DMS 273 (cell line): ENCODE measurements at regions not wholly inside any gene's neighbourhood (a gene's known extent, or its start where the extent isn't known, plus 50 kb on each side); places are given as distances from the start of the nearest gene placed in this dataset.
A peak's percentile ranks its signal among the peaks of the same experiment; 100 is the strongest.
"Not testable (repeated sequence)": the region's sequence is repeated elsewhere in the genome, so short reads cannot be mapped to it uniquely, and the experiment has no call there.

Source experiments
- DNase-seq: peaks from one replicate; lab custom pipeline; 2025; ENCODE audit not compliant: unreplicated experiment; lab: John Stamatoyannopoulos, UW

DNA sequence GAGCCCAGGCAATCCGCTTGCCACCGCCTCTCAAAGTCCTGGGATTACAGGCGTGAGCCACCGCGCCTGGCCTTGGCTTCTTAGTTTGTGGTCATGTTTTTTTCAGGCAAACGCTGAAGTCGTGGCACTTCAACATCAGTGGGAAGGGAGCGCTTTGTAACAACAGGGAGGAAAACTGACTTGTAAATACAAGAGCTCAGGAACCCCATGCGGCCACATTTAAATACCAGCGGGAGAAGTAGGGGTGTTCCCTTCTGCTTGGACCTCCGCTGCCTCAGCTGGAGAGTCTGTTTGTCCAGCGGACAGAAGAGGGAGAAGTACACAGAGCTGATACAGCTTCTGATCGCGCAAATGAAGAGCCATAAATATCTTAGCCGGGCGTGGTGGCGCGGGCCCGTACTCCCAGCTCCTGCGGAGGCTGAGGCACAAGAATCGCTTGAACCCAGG is 108.7 kb upstream of the KMT2C start:
- DNase-seq: no peak

DNA sequence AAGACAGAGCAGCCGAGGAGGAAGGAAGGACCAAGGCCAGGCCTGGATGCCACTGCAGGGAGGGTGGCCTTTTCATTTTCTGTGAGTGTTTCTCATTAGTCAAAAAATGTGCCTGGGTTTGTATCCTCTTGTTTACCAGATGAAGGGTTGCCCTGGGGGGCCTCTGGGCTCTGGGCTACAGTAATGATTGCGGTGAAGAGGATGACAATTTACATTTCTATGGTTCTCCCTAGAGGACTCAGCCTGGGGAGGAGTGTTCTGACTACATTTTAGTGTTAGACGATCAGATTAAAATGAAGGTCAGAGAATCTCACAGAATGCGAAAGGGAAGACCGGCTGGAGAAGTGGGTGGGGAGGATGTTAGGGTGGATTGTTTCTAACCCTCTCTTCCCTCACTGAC is 108.0 kb upstream of the KMT2C start:
- no peak for DNase-seq

DNA sequence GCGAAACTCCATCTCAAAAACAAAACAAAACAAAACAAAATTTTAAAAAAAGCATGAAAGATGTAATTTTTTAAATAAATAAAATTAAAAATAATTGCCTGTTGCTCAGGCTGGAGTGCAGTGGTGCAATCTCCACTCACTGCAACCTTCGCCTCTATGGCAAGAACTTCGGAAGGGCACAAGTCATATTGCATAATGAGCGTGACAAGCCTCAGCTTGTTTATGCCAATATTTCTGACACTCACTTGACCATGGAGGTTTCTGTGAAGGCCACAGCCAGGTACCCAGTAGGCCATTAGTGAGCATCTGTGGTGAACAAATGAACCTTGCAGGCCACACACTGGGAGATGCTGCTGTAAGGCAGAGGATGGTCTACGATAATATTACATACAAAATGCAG is 106.1 kb upstream of the KMT2C start:
- DNase-seq: no peak

DNA sequence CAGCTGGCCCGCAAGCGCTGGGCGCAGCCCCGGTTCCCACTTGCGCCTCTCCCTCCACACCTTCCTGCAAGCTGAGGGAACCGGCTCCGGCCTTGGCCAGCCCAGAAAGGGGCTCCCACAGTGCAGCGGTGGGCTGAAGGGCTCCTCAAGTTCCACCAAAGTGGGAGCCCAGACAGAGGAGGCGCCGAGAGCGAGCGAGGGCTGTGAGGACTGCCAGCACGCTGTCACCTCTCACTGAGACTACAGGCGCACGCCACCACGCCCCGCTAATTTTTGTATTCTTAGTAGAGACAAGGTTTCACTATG is 103.3 kb upstream of the KMT2C start:
- not testable (repeated sequence) for DNase-seq

DNA sequence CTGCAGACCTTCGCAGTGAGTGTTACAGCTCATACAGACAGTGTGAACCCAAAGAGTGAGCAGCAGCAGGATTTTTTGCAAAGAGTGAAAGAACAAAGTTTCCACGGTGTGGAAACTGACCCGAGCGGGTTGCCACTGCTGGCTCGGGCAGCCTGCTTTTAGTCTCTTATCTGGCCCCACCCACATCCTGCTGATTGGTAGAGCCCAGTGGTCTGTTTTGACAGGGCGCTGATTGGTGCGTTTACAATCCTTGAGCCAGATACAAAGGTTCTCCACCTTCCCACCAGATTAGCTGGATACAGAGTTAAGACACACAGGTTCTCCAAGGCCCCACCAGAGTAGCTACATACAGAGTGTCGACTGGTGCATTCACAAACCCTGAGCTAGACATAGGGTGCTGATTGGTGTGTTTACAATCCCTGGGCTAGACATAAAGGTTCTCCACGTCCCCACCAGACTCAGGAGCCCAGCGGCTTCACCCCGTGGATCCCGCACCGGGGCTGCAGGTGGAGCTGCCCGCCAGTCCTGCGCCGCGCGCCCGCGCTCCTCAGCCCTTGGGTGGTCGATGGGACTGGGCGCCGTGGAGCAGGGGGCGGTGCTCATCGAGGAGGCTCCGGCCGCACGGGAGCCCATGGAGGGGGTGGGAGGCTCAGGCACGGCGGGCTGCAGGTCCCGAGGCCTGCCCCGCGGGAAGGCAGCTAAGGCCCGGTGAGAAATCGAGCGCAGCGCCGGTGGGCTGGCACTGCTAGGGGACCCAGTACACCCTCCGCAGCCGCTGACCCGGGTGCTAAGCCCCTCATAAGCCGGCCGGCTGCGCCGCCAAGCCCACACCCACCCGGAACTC is 102.8 kb upstream of the KMT2C start:
- not testable (repeated sequence) for DNase-seq

DNA sequence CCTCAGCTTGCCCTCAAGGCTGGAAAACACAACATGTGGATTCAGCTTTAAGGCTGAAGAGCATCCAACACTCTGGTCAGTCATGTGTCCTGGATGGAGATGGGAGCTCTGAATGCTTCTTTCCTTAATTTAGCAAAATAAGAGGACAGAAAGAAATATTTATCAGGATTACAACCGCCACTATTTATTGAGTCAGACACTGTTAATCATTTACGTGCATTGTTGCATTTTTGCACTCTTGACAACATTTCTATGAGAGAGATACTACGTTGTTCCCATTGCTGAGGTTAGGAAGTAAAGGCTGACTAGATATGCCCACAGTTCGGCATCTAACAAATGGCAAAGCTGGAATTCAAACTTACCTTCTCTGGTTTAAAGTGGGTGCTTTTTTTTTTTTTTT is 101.8 kb upstream of the KMT2C start:
- DNase-seq: no peak

DNA sequence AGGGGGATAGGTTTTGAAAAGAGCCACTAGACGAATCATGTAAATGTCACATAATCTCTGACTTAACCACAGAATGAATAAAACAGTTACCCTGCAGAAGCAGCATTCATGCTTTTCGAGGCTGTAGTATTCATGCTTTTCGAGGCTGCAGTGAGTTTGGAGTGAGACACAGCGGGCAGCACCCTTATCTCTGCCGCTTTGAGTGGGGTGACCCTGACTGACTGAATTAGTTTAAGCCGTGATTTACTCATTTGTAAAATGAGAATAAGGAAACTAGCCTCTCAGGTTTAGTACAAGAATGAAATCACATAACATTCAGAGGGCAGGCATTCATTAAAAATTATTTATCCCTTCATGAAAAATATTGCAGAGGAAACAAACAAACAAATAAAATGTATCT is 92.8 kb upstream of the KMT2C start:
- no peak for DNase-seq

DNA sequence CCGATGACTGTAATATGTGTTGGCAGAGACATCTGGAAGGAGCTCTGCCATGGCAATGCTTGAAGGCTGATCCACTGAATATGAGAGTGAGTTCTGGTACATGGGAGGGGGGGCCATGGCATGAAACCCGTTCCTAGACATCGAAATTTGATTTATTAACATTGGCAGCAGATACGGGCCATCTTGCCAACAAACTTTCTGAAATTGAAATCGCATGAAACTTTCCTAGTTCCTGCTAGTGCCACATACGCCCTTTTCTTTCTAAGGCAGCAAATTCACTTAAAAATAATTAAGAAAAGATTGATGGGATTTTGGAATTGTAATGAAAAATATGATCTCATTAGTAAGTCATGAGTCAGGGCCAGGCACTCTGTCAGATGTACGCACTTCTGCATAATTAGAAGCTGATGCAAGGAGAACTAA is 91.8 kb upstream of the KMT2C start:
- peak; percentile 46 for DNase-seq

DNA sequence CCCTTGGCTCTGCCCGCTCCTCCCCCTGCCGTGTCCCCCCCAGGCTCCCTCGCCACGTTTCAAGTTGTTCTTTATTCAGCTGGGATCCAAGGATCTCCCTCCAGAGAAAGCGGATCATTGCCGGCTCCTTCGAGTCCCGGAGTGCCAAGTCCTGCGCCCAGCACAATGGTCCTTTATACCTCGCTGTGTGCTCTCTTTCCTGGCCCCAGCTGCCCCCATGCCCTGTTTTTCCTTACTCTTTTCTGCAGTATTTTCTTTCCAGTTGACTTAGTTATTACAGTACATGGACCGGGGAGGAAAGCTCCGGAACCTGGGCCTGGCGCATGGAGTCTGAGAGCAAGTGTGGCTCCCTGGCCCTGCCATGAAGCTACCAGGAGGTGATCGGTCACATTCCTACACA is 88.1 kb upstream of the KMT2C start:
- DNase-seq: no peak

DNA sequence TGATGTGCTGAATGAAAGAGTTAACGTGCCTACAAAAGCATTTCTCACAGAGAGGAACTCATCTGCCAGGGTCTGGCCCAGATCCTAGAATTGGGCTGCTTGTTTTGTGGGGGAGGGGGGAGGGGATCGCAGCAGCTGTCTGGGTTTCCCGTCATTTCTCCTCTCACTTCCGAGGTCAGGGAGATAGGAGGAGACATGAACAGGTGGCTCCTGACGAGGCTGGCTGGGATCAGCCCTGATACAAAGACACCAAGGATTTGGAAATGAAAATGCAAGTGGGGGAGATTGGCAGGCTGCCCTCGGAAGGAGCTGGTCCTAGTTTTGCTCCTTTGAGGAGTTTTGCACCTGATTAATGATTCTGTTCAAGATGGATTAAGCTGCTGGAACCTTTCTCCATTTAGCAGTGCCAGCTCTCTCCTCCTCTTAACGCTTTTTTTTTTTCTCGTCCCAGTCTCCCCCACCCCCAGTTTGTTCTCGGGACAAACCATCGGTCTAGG is 86.8 kb upstream of the KMT2C start:
- peak; percentile 96 for DNase-seq

DNA sequence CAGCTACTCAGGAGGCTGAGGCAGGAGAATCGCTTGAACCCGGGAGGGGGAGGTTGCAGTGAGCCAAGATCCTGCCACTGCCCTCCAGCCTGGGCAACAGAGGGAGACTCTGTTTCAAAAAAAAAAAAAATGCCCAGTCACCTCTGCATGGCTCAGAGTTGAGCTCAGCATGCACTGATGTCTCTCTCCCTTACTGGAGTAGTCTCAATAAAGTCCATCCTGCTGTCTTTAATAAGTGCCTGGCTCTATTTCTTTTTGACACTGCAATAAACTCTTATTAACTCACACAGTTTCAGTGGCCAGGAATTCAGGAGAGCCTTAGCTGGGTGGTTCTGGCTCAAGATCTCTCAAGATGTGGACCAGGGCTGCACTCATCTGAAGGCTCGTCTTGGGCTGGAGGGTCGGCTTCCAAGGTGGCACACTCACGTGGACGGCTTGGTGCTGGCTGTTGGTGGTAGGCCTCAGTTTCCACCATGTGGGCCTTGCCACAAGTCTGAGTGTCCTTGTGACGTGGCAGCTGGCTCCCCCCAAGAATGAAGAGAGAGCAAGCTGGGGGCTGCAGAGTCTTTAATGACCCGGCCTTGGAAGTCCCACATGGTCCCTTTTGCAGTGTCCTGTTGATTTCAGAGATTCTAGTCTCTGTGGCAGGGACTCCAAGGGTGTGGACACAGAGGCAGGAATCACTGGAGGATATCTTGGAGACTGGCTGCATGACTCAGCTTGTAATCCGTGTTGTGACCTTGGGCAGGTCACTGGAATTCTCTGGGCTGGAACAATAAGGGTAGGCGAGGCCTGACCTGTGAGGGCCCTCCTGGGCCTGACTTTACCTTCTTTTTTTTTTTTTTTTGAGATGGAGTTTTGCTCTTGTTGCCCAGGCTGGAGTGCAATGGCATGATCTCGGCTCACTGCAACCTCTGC is 85.9 kb upstream of the KMT2C start:
- no peak for DNase-seq

DNA sequence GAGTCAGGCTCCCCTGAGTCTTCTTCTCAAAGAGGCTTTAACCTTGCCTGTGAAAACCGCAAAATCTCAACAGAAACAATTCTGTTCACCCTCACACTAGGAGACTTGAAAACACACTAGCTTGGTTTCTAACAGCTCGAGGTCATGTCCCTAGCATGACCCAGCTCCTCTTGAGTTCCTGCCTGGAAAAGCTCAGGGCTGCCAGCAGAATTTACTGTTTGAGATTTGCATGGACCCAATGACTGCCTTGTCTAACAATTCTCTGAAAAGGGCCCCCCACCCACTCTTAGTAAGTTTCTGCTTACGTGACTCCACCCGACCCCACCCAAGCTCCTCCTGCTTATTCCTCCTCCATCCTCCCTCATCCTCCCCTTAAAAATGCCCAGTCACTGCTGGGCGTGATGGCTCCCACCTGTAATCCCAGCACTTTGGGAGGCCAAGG is 85.1 kb upstream of the KMT2C start:
- no peak for DNase-seq

DNA sequence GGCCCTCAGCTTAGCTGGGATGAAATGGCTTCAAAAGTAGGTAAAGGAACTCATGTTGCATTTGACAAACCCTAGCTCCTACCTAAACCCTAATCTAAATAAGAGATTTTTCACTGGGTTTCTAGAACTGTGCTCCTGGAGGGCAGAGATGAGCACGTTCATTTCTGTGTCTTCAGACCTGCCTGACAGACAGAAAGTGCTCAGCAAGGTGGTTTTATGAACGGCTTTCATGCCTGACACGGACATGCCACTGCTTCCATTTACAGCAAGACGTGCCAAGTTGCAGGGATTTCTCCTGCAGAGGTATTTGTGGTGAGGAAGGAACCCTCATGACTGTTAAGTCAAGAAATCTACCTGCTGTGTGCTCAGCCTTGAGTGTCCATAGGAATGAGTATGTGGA is 83.5 kb upstream of the KMT2C start:
- no peak for DNase-seq

DNA sequence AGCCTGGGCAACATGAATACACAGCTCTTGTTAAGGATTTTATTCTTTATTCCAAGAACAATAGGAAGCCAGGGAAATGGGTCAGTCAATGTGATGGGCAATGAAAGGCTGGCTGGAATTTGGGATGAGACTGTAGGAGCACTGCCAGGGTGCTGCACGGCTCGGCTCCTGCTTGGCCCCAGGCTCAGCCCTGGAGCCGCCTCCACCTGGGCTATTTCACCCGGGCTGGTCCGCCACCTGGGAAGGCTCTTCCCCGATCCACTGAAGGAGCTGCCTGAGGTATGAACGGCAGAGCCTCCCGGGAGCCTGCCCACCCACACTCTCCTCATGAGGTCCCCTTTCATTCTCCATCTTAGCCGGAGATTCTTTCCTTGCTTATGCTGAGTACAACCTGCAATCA is 80.4 kb upstream of the KMT2C start:
- no peak for DNase-seq

DNA sequence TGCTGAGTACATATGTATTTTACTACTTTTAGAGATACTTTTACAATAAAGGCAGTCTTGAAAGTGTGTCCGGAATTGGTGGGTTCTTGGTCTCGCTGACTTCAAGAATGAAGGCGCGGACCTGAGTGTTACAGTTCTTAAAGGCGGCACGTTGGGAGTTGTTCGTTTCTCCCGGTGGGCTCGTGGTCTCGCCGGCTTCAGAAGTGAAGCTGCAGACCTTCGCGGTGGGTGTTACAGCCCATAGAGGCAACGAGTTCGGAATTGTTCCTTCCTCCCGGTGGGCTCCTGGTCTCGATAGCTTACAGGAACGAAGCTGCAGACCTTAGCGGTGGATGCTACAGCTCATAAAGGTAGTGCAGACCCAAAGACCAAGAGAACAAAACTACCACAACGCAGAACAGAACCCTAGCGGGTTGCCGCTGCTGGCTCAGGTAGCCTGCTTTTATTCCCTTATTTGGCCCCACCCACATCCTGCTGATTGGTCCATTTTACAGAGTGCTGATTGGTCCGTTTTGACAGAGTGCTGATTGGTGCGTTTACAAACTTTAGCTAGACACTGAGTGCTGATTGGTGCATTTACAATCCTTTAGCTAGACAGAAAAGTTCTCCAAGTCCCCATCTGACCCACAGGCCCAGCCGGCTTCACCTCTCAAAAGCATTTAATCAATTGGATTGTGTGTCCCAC is 79.6 kb upstream of the KMT2C start:
- DNase-seq: not testable (repeated sequence)

DNA sequence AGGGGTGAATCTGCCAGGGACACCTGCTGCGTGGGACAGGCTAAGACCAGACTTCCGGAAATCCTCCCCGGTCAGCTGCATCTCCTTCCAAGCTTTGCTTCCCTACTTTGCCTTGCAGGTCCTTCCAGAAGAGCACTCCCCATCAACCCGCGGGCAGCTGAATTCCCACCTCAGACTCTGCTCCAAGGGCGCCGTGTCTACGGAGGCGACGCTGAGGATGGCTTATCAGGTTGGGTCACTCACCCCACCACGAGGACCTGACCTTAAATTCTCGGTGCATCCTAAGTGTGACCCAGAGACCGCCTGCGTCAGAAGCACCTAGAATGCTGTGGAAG is 78.9 kb upstream of the KMT2C start:
- no peak for DNase-seq

DNA sequence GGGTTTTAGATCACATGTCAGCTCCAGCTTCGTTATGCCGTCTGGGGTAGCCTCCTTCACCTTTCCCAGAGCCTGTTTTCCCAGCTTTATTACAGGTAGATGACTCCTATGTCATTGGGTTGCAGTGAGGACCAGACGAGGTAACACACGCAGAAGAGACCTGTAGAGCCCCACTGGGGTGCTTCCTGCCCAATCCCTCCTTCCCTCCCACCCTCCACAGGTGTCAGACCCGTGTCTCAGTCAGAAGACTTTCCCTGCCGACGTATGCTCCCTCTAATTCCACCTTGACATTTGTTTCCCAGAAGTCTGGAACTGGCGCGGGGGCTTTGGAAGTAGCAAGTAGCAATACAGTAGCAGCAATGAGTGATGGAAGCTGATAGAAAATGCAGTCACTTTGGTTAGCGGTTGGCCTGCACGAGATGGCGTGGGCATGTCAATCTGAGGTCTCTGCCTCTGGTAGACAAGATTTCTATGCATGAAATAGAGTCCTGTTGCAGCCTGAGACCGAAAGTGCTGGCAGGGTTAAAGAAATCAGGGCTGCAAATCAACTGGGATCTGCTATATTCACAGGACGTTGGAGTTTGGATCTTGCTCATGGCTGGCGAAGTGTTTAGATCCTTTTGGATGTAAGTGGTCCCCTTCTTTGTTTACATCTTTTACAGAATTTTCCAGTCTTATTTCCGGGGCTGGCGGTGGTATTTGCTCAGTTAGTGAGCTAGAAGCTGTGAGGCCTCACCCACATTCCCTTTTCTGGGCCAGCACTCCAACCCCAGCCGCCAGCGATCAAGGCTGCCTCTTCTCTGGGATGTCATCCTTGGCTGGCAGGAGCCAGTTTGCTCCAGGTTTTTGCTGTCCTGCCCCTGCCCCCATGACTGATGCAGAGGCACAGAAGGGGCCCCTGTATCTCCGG is 78.3 kb upstream of the KMT2C start:
- no peak for DNase-seq

DNA sequence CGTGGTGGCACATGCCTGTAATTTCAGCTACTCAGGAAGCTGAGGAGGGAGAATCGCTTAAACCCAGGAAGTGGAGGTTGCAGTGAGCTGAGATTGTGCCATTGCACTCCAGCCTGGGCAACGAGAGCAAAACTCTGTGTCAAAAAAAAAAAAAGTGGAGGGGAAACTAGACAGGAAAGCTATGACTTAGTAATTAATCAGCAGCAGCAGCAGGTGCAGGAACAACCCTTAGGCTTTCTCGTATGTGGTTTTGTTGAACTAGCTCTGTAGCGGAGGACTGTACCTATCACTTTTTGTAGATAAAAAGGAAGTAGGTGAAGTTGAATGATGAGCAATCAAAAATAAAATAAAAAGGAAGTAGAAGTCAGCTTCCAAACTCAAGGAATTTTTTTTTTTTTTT is 76.9 kb upstream of the KMT2C start:
- DNase-seq: no peak

DNA sequence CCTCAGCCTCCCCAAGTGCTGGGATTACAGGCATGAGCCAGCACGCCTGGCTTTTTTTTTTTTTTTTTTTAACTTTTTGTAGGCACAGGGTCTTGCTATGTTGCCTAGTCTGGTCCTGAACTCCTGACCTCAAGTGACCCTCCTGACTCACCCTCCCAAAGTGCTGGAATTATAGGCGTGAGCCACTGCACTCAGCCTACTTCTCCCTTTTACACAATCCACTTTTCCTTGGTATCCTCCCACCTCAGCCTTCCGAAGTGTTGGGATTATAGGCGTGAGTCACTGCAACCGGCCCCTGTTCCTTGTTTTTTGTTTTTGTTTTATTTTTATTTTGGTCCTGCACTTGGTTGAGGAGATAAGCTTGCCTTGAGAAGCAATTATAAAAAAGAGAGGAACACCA is 75.9 kb upstream of the KMT2C start:
- DNase-seq: no peak

DNA sequence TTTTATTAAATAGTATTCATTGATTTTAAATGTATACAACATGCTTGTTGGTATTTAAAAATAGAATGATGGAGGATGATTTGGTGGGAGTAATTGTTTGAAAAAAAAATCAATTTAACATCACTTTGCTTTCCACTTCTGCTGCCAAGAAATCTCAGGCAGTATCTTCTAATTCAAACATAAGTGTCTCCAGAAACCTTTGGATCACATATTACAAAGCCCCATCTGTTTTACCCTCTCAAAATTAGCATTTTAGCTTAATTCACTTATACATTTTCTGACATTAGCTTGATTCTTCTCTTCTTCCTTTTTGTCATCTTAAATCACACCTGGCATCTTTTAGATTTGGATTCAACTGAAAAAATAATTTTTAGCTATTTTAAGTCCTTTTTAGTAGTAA is 72.9 kb upstream of the KMT2C start:
- DNase-seq: no peak

DNA sequence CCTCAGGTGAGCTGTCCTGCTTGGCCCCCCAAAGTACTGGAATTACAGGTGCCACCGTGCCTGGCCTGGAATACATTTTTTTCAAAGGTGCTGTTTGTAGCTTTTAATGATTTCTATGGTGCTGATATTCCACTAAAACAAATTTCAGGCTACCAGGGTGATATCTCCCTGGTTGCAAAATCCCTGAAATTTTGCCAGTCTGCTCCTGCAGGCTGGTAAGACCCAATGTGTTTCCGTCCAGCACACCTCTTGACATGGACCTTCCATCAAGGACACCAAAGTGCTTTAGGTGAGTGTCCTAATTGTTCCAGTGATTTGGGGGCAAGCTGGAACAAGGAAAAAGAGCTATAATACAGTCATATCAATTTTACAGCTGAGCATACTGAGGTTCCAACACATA is 69.8 kb upstream of the KMT2C start:
- DNase-seq: no peak
